ENCODE measurements at regions not wholly inside any gene's neighbourhood (a gene's known extent, or its start where the extent isn't known, plus 50 kb on each side); places are given as distances from the start of the nearest gene placed in this dataset.

GRCh38 chr2:207255565-207256470 lies 90.1 kb upstream of the KLF7 start:
- no TSS peak for BruUV-seq (replicated peaks)

GRCh38 chr2:207256476-207257207 lies 90.9 kb upstream of the KLF7 start:
- CTCF ChIA-PET, result no interaction called here
- no peak overlapping the region for H3K27ac ChIP-seq (ENCODE audit: low read depth, low read length)
- intact Hi-C loops (cut with micrococcal nuclease), result no loop called here
- TF ChIP-seq SIN3A (IDR thresholded peaks at IDR 0.05; ENCODE audit: low read depth) (no peak), JUND (IDR thresholded peaks at IDR 0.05) (no peak), ELF1 (IDR thresholded peaks at IDR 0.05; ENCODE audit: borderline replicate concordance, low read depth) (no peak), EZH2phosphoT487 (IDR thresholded peaks at IDR 0.05; ENCODE audit: borderline replicate concordance) (no peak), ATF3 (IDR thresholded peaks at IDR 0.05) (no peak), TCF7L2 (IDR thresholded peaks at IDR 0.05; ENCODE audit: borderline replicate concordance, extremely low read depth, insufficient read depth, insufficient read length) (no peak), ZFX (IDR thresholded peaks at IDR 0.05) (no peak), POLR2A (IDR thresholded peaks at IDR 0.05; ENCODE audit: borderline replicate concordance, extremely low read depth, insufficient read depth, insufficient read length) (no peak), ZBTB33 (IDR thresholded peaks at IDR 0.05; ENCODE audit: extremely low read depth, insufficient replicate concordance, low read length) (no peak)
- TF ChIP-seq, protein P1, sequence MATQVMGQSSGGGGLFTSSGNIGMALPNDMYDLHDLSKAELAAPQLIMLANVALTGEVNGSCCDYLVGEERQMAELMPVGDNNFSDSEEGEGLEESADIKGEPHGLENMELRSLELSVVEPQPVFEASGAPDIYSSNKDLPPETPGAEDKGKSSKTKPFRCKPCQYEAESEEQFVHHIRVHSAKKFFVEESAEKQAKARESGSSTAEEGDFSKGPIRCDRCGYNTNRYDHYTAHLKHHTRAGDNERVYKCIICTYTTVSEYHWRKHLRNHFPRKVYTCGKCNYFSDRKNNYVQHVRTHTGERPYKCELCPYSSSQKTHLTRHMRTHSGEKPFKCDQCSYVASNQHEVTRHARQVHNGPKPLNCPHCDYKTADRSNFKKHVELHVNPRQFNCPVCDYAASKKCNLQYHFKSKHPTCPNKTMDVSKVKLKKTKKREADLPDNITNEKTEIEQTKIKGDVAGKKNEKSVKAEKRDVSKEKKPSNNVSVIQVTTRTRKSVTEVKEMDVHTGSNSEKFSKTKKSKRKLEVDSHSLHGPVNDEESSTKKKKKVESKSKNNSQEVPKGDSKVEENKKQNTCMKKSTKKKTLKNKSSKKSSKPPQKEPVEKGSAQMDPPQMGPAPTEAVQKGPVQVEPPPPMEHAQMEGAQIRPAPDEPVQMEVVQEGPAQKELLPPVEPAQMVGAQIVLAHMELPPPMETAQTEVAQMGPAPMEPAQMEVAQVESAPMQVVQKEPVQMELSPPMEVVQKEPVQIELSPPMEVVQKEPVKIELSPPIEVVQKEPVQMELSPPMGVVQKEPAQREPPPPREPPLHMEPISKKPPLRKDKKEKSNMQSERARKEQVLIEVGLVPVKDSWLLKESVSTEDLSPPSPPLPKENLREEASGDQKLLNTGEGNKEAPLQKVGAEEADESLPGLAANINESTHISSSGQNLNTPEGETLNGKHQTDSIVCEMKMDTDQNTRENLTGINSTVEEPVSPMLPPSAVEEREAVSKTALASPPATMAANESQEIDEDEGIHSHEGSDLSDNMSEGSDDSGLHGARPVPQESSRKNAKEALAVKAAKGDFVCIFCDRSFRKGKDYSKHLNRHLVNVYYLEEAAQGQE (IDR thresholded peaks at IDR 0.05; ENCODE audit: low read depth), result no peak

More at GRCh38 chr2:207255565-207256470, 90.1 kb upstream of the KLF7 start:
- ATAC-seq, result no peak
- Histone ChIP-seq H3K79me2 (ENCODE audit: insufficient read depth, low read length) (no peaks in the 10 kb centered on the region), H3K4me1 (ENCODE audit: control insufficient read depth in 1 of 2, insufficient read depth in 2 of 2, low read length in 2 of 2) (peaks cover 4 to 29% of the 10 kb centered on the region in 2 experiments; a peak in 3 of 4 replicates), H3K36me3 (ENCODE audit: control insufficient read depth in 1 of 2, insufficient read depth in 2 of 2, low read length in 2 of 2) (no peaks in the 10 kb centered on the region), H3K9me3 (ENCODE audit: control insufficient read depth in 1 of 2, insufficient read depth in 1 of 2, low read depth in 1 of 2, low read length in 2 of 2) (no peaks in the 10 kb centered on the region), H3K9ac (ENCODE audit: low read length) (no peak overlapping the region), H3K9me2 (ENCODE audit: insufficient read depth) (no peaks in the 10 kb centered on the region), H3K4me3 (replicated peaks in 1 of 2; ENCODE audit: low read depth in 1 of 2, low read length in 2 of 2) (no peak overlapping the region), H3K27me3 (ENCODE audit: insufficient read depth, low read length) (no peaks in the 10 kb centered on the region), H3K4me2 (ENCODE audit: low read length) (no peak overlapping the region), H2AFZ (ENCODE audit: low read depth, low read length, poor library complexity, severe bottlenecking) (no peak overlapping the region), H3K27ac (ENCODE audit: low read depth, low read length) (no peak overlapping the region), H4K20me1 (ENCODE audit: insufficient read depth) (no peaks in the 10 kb centered on the region)
- RAD21 ChIA-PET (ENCODE audit: low non-redundant PET in 1 of 2, low total read pairs in 2 of 2, uncharacterized antibody in 2 of 2, unreplicated experiment in 2 of 2), result no interaction called here
- POLR2A ChIA-PET, result no interaction called here
- no peak for DNase-seq (ENCODE audit: low read depth, low spot score)
- intact Hi-C loops (cut with micrococcal nuclease), result no loop called here
- TF ChIP-seq ZNF274 (IDR thresholded peaks at IDR 0.05; ENCODE audit: low read depth, low read length) (no peak), ZFX (IDR thresholded peaks at IDR 0.05) (no peak), CBX3 (IDR thresholded peaks at IDR 0.05; ENCODE audit: low read depth) (no peak), RAD21 (IDR thresholded peaks at IDR 0.05; ENCODE audit: low read depth) (no peak), EZH2 (IDR thresholded peaks at IDR 0.05) (no peak)
- CTCF ChIA-PET, result no interaction called here

More at GRCh38 chr2:207256476-207257207, 90.9 kb upstream of the KLF7 start:
- no peak for ATAC-seq
- BruUV-seq (replicated peaks), result no TSS peak
- Histone ChIP-seq H3K79me2 (ENCODE audit: insufficient read depth, low read length) (no peaks in the 10 kb centered on the region), H3K9me3 (ENCODE audit: control insufficient read depth in 1 of 2, insufficient read depth in 1 of 2, low read depth in 1 of 2, low read length in 2 of 2) (no peaks in the 10 kb centered on the region), H4K20me1 (ENCODE audit: insufficient read depth) (no peaks in the 10 kb centered on the region), H3K4me3 (replicated peaks in 1 of 2; ENCODE audit: low read depth in 1 of 2, low read length in 2 of 2) (no peak overlapping the region), H3K36me3 (ENCODE audit: control insufficient read depth in 1 of 2, insufficient read depth in 2 of 2, low read length in 2 of 2) (no peaks in the 10 kb centered on the region), H3K9ac (ENCODE audit: low read length) (no peak overlapping the region), H3K27me3 (ENCODE audit: insufficient read depth, low read length) (no peaks in the 10 kb centered on the region), H2AFZ (ENCODE audit: low read depth, low read length, poor library complexity, severe bottlenecking) (no peak overlapping the region), H3K4me1 (ENCODE audit: control insufficient read depth in 1 of 2, insufficient read depth in 2 of 2, low read length in 2 of 2) (peaks cover 4 to 29% of the 10 kb centered on the region in 2 experiments; a peak in 3 of 4 replicates), H3K9me2 (ENCODE audit: insufficient read depth) (no peaks in the 10 kb centered on the region), H3K4me2 (ENCODE audit: low read length) (no peak overlapping the region)
- ChIA-PET POLR2A (interaction anchor here (0.6 kb wide), 1 partner anchor 44 kb away, joined by 4 read pairs; no protein-coding TSS in a partner anchor), RAD21 (ENCODE audit: low non-redundant PET in 1 of 2, low total read pairs in 2 of 2, uncharacterized antibody in 2 of 2, unreplicated experiment in 2 of 2) (interaction anchor here (0.6 to 0.7 kb wide), 2 partner anchors 43 to 77 kb away, joined by 5 to 6 read pairs; no protein-coding TSS in a partner anchor)
- DNase-seq (ENCODE audit: low read depth, low spot score), result no peak
